ENCODE measurements at regions not wholly inside any gene's neighbourhood (a gene's known extent, or its start where the extent isn't known, plus 50 kb on each side); places are given as distances from the start of the nearest gene placed in this dataset.

DNA sequence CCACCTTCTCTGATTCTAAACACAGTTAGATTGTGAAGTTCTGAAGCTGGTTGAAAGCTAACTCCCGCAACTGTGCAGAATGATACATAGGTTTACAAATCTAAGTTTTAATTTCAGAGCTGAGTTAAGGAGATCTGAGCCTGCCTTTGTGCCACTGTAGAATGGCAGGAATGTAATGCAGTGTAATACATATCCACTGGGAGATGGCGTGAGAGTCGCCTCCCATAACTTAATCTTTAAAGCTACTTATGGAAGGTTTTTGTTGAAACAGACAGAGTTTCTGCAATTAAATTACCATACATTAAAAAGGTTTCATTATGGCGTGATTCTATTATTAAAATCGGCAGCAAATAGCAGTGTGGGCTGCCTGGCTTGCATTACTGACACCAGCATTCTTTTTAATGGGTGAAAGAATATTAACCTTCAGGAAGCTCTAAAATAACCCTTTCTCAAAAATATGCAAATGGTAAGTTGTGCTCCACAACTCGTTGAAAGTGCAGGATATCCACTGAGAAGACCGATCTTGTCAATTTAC, 257.4 kb downstream of the OLFM4 start:
- no peak for TF ChIP-seq EP300 (IDR thresholded peaks at IDR 0.05)
- TF ChIP-seq, protein P1, sequence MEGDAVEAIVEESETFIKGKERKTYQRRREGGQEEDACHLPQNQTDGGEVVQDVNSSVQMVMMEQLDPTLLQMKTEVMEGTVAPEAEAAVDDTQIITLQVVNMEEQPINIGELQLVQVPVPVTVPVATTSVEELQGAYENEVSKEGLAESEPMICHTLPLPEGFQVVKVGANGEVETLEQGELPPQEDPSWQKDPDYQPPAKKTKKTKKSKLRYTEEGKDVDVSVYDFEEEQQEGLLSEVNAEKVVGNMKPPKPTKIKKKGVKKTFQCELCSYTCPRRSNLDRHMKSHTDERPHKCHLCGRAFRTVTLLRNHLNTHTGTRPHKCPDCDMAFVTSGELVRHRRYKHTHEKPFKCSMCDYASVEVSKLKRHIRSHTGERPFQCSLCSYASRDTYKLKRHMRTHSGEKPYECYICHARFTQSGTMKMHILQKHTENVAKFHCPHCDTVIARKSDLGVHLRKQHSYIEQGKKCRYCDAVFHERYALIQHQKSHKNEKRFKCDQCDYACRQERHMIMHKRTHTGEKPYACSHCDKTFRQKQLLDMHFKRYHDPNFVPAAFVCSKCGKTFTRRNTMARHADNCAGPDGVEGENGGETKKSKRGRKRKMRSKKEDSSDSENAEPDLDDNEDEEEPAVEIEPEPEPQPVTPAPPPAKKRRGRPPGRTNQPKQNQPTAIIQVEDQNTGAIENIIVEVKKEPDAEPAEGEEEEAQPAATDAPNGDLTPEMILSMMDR (IDR thresholded peaks at IDR 0.05): no peak
- TF ChIP-seq POLR2AphosphoS5 (IDR thresholded peaks at IDR 0.05): no peak
- TF ChIP-seq POLR2A (IDR thresholded peaks at IDR 0.05): no peak
